HepG2 (cell line): ENCODE measurements at regions not wholly inside any gene's neighbourhood (a gene's known extent, or its start where the extent isn't known, plus 50 kb on each side); places are given as distances from the start of the nearest gene placed in this dataset.

Experiments
- ATAC-seq: fragments of 200-7000 bp; cut with Tn5 transposase; 3 replicates; pipeline ENCODE4 v1.9.1; 2020; ENCODE audit warnings: mild to moderate bottlenecking, moderate library complexity
- BruUV-seq: library from RNA; stranded (reverse); fragments of 400-500 nt; replicated peaks from 2 replicates; lab custom pipeline; 2021; lab: Mats Ljungman, UMichigan
- CTCF ChIA-PET: fragments of 300-600 bp; formaldehyde crosslinking; extraction: SDS; loops from one replicate; lab custom pipeline; 2021; ENCODE audit warnings: low total read pairs, inconsistent platforms, low intra/inter-chr PET ratio; lab: Yijun Ruan, JAX
- POLR2A ChIA-PET: fragments of 350-600 bp; sonication (Branson Sonifier 250); formaldehyde crosslinking; loops from one replicate; lab custom pipeline; 2020; ENCODE audit warnings: antibody characterized with exemption, inconsistent platforms; lab: Yijun Ruan, JAX
- DNase-seq: peaks from one replicate; pipeline ENCODE4 v3.0.0-alpha.2; 2015; ENCODE audit warnings: low spot score
- FAIRE-seq: peaks from 3 replicates; lab custom pipeline; 2011; peaks lifted over from hg19 to GRCh38; lab: Jason Lieb, UNC
- H2AFZ ChIP-seq: one replicate; pipeline ENCODE4 v1.6.1; 2011; ENCODE audit warnings: low read length, inconsistent platforms
- H3K27ac ChIP-seq: fragments of 300-600 bp; 3 replicates; pipeline ENCODE4 v1.8.0; 2011; ENCODE audit warnings: mixed run types, mild to moderate bottlenecking, mixed read lengths, low read length, inconsistent platforms; ENCODE audit not compliant: insufficient read depth; ENCODE audit errors: extremely low read length
- H3K27me3 ChIP-seq, 2 experiments: fragments of 200-600 bp in 1 of 2; 2 replicates in 1 of 2; 3 replicates in 1 of 2; pipeline versions ENCODE4 v1.6.0 to v1.8.0; 2011; ENCODE audit warnings: low read length in 2 of 2, mild to moderate bottlenecking in 2 of 2, moderate library complexity in 2 of 2, inconsistent platforms in 1 of 2; ENCODE audit not compliant: insufficient read depth in 2 of 2, control insufficient read depth in 1 of 2
- H3K36me3 ChIP-seq, 2 experiments: fragments of 200-600 bp in 1 of 2; replicated peaks in 1 of 2; 2 replicates in 1 of 2; 3 replicates in 1 of 2; pipeline versions ENCODE4 v1.5.1 to v1.8.0; 2011; ENCODE audit warnings: low read length in 2 of 2, inconsistent platforms in 1 of 2; ENCODE audit not compliant: insufficient read depth in 2 of 2, control insufficient read depth in 1 of 2
- H3K4me1 ChIP-seq: 2 replicates; pipeline ENCODE4 v1.5.1; 2012; ENCODE audit warnings: low read length, inconsistent platforms; ENCODE audit not compliant: insufficient read depth
- H3K4me2 ChIP-seq: 2 replicates; pipeline ENCODE4 v1.6.0; 2011; ENCODE audit warnings: low read depth, low read length, inconsistent platforms
- H3K4me3 ChIP-seq, 3 experiments: fragments of 200-600 bp in 1 of 3; sonication (generic), shearing (Covaris generic) in 1 of 3; replicated peaks in 1 of 3; 2 replicates each; pipeline ENCODE4 v1.5.1; 2011 to 2016; ENCODE audit warnings: low read length in 3 of 3, inconsistent platforms in 2 of 3, low read depth in 2 of 3, mild to moderate bottlenecking in 2 of 3, control low read depth in 1 of 3, mixed read lengths in 1 of 3; ENCODE audit not compliant: insufficient read depth in 1 of 3
- H3K79me2 ChIP-seq: one replicate; pipeline ENCODE4 v1.6.1; 2011; ENCODE audit warnings: low read length, inconsistent platforms; ENCODE audit not compliant: insufficient read depth
- H3K9ac ChIP-seq: 2 replicates; pipeline ENCODE4 v1.6.0; 2011; ENCODE audit warnings: mild to moderate bottlenecking, low read depth, low read length, inconsistent platforms; ENCODE audit not compliant: insufficient read depth
- H3K9me3 ChIP-seq: 2 replicates; pipeline ENCODE4 v1.5.1; 2012; ENCODE audit warnings: mild to moderate bottlenecking, low read length
- H4K20me1 ChIP-seq: 2 replicates; pipeline ENCODE4 v1.6.0; 2011; ENCODE audit warnings: inconsistent platforms, mild to moderate bottlenecking, low read length, moderate library complexity; ENCODE audit not compliant: insufficient read depth
- AFF4 ChIP-seq: sonication (generic); formaldehyde crosslinking; IDR thresholded peaks from 2 replicates; pipeline ENCODE4 v1.4.0; 2020; ENCODE audit warnings: missing genetic modification reagents
- ATF2 ChIP-seq: sonication (generic); formaldehyde crosslinking; IDR thresholded peaks from 2 replicates; pipeline ENCODE4 v1.4.0; 2020; ENCODE audit warnings: missing genetic modification reagents
- DBP ChIP-seq: sonication (generic); formaldehyde crosslinking; IDR thresholded peaks from 2 replicates; pipeline ENCODE4 v1.4.0; 2020; ENCODE audit warnings: missing genetic modification reagents; ENCODE audit errors: not compliant biosample characterization
- ISL2 ChIP-seq: sonication (generic); formaldehyde crosslinking; IDR thresholded peaks from 2 replicates; pipeline ENCODE4 v1.5.0; 2020; ENCODE audit warnings: missing genetic modification reagents
- NCOA2 ChIP-seq: sonication (generic); formaldehyde crosslinking; IDR thresholded peaks from 2 replicates; pipeline ENCODE4 v1.8.0; 2022; ENCODE audit warnings: inconsistent platforms
- NCOA5 ChIP-seq: sonication (generic); formaldehyde crosslinking; IDR thresholded peaks from 2 replicates; pipeline ENCODE4 v1.4.0; 2020; ENCODE audit warnings: missing genetic modification reagents
- PAF1 ChIP-seq: IDR thresholded peaks from 2 replicates; pipeline ENCODE4 v1.6.1; 2016; ENCODE audit warnings: missing genetic modification reagents, missing compliant biosample characterization
- SMAD9 ChIP-seq: sonication (generic); formaldehyde crosslinking; IDR thresholded peaks from 2 replicates; pipeline ENCODE4 v1.5.1; 2020; ENCODE audit warnings: mild to moderate bottlenecking, missing genetic modification reagents
- ZNF367 ChIP-seq: sonication (generic); formaldehyde crosslinking; IDR thresholded peaks from 2 replicates; pipeline ENCODE4 v1.4.0; 2020; ENCODE audit warnings: missing genetic modification reagents, borderline replicate concordance
- ZNF530 ChIP-seq: sonication (generic); formaldehyde crosslinking; IDR thresholded peaks from 2 replicates; pipeline ENCODE4 v1.5.0; 2020; ENCODE audit warnings: low read depth, mild to moderate bottlenecking, missing genetic modification reagents
- ZNF564 ChIP-seq: sonication (generic); formaldehyde crosslinking; IDR thresholded peaks from 2 replicates; pipeline ENCODE4 v1.8.1; 2023; ENCODE audit warnings: mild to moderate bottlenecking, missing genetic modification reagents
- ZNF607 ChIP-seq: sonication (generic); formaldehyde crosslinking; IDR thresholded peaks from 2 replicates; pipeline ENCODE4 v1.5.1; 2020; ENCODE audit warnings: missing genetic modification reagents, mild to moderate bottlenecking, borderline replicate concordance
- ZNF839 ChIP-seq: sonication (generic); formaldehyde crosslinking; IDR thresholded peaks from 2 replicates; pipeline ENCODE4 v1.4.0; 2020; ENCODE audit warnings: missing genetic modification reagents, mild to moderate bottlenecking, borderline replicate concordance
- WGBS: methylation state at CpG from one replicate; pipeline ENCODE4 v1.1.6; 2017; ENCODE audit warnings: low lambda C conversion rate; 5-methylcytosine and 5-hydroxymethylcytosine counted together
- in situ Hi-C: cut with HindIII; loops from 2 replicates; pipeline ENCODE4 v1.10.0; 2017; ENCODE audit warnings: low pct_unique_long_range_greater_than_20kb; ENCODE audit not compliant: extremely low pct_ligation_motif_present
- intact Hi-C: fragments of 100-400 bp; cut with micrococcal nuclease; formaldehyde crosslinking; loops from one replicate; pipeline ENCODE4 v1.10.0; 2022; ENCODE audit not compliant: unreplicated experiment

GRCh38 chr3:187594272-187594671 is 75.9 kb downstream of the SST start:
- no peak for FAIRE-seq
- no peak for DNase-seq
- Histone ChIP-seq H3K79me2 (no peaks in the 10 kb centered on the region), H3K9ac (no peak overlapping the region), H3K4me2 (no peak overlapping the region), H3K36me3 (no peaks in the 10 kb centered on the region), H4K20me1 (no peaks in the 10 kb centered on the region), H3K27me3 (no peaks in the 10 kb centered on the region), H3K27ac (no peak overlapping the region), H3K4me3 (no peak overlapping the region), H3K9me3 (no peaks in the 10 kb centered on the region), H3K4me1 (no peaks in the 10 kb centered on the region), H2AFZ (no peak overlapping the region)
- peak; percentile 54 for ATAC-seq
- in situ Hi-C loops (no loop called here), intact Hi-C loops (no loop called here)
- CTCF ChIA-PET: no interaction called here
- 5% methylated on average over 2 of the region's 2 CpGs for WGBS
- POLR2A ChIA-PET: no interaction called here
- no TSS peak for BruUV-seq
- no peak for TF ChIP-seq ZNF564
- no peak for TF ChIP-seq ATF2 (CRISPR knock-in tag)
- no peak for TF ChIP-seq ZNF367 (CRISPR knock-in tag)
- no peak for TF ChIP-seq ISL2 (CRISPR knock-in tag)
- TF ChIP-seq NCOA5 (CRISPR knock-in tag): no peak
- no peak for TF ChIP-seq AFF4 (CRISPR knock-in tag)
- no peak for TF ChIP-seq ZNF607
- no peak for TF ChIP-seq ZNF530 (CRISPR knock-in tag)
- no peak for TF ChIP-seq SMAD9 (CRISPR knock-in tag)
- TF ChIP-seq NCOA2 (CRISPR knock-in tag): no peak
- no peak for TF ChIP-seq PAF1 (CRISPR knock-in tag)
- no peak for TF ChIP-seq DBP (CRISPR knock-in tag)
- no peak for TF ChIP-seq ZNF839 (CRISPR knock-in tag)
